Mucosa of gallbladder (tissue), 1 donor: ENCODE measurements at regions not wholly inside any gene's neighbourhood (a gene's known extent, or its start where the extent isn't known, plus 50 kb on each side); places are given as distances from the start of the nearest gene placed in this dataset.
"Not testable (repeated sequence)": the region's sequence is repeated elsewhere in the genome, so short reads cannot be mapped to it uniquely, and the experiment has no call there.

Experiments used
- DNase-seq: peaks from one replicate; pipeline ENCODE4 v3.0.0-alpha.2; 2020; ENCODE audit warnings: low spot score
- donor health status: DM: no; HTN: no; CAD: no.

DNA sequence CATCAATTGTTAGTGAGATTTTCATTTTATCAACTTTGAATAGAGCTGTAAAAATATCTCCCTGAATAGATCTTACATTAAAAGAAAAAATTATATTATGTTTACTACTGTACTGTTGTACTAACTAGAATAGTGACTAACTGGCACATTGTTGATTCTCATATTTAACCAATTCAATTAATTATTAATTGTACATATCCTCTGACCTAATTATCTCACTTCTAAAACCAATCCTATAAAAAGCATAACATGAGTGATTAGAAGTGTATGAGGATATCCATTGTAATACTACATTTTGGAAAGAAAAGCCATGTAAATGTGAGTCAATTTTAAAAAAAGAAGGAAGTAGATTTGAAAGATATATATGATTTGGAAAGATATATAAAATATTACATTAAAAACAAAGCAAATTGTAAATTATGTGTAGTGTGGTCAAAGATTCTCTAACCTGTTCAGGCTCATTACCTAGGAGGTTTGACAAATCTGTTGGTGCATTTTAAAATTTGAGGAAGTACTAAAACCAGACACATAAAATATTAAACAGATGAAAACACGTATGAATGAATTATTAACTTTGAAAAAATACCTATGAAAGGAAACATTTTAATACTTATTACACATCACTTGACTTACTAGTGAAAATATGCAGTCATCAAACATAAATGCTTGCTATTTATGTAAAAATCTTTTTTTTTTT, 829.8 kb upstream of the SLC10A2 start:
- DNase-seq, result no peak

DNA sequence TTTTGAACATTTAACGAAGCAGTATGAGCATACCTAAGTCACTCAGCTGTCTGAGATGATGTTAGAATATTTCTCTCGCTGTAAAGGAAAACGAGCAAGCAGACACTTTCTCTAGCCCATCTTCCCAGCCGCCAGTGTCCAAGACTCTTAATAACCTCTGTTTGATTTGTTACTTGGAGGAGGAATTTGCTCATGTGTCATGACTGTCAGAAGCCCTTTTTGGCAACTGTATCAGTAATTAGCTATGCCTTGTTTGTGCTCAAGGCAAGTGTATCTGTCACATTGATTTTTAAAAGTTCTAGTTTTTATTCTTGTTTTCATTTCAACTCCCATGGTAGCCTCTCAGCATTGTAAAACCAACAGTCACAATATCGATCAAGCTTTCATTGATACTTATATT, 828.4 kb upstream of the SLC10A2 start:
- DNase-seq, result no peak

DNA sequence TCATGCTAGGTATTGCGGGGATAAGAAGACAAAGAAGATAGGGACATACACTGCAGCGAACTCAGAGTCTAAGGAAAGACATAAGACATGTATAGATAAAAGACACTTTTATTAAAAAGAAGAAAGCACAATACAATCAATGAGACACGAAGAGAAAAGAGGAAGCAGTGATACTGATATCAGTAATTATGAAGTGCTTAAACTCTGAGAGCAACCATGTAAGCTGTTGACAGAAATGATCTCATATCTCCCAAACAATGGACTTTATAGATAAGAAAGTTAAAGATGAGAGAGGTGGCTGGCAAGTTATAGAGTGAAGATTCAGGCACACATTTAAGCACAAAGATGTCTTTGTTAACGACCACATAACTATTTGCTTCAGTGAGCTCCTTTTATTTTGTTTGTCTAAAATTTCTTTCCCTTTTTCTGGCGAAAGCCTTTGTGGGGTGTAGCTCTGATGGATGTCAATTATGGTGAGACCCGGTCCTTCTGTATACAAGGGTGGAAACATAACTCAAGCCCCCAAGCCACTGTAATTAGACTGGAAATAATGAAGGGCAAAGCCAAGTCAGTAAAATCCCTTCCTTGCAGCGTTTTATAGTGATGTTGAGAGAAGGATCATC, 818.0 kb upstream of the SLC10A2 start:
- DNase-seq, result no peak

DNA sequence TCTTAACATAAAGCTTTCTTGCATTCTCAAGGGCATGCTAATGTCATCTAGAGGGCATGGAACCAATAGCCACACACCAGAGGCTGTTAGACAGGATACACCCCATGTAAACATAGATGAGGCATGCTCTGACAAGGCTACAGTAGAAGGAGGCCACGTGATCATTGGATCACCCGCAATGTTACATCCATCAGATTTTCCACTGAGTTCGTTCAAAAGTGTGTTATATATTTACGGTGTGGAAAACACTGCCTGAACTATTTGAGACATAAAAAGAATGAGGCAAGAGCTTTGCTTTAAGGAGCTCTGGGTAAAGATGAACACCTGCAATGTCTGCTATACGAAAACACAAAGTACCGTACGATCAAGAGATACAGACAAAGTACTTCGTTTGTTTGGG, 817.5 kb upstream of the SLC10A2 start:
- DNase-seq, result no peak

DNA sequence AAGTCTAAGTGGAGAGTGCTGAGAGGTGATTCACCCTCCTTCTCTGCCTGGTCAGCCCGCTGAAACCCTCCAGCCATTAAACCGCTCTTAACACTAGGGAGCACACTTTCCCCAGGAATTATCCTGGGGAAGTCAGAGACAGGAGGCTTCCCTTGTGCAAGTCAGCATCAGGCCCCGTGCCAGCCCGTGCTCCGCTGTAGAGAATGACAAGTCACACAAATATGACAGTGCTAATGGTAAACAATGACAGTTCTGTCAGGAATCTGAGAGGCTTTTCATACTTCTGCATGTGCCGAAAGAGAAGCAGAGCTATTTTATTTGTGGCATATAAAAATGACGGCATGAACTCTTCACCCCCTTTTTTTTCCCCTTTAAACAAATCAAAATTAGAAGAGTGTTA, 816.9 kb upstream of the SLC10A2 start:
- peak; percentile 91 for DNase-seq

DNA sequence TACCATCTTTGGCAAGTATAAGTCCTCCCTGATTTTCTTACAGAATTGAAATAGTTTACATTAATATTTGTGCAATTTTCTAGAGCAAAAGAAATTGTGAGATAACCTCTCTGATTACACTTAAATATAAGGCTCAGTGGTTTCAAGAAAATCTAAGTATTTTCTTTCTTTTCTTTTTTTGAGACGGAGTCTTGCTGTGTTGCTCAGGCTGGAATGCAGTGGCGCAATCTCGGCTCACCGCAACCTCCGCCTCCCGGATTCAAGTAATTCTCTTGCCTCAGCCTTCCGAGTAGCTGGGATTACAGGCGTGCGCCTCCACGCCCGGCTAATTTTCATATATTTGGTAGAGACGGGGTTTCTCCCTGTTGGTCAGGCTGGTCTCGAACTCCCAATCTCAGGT, 813.9 kb upstream of the SLC10A2 start:
- DNase-seq, result not testable (repeated sequence)

DNA sequence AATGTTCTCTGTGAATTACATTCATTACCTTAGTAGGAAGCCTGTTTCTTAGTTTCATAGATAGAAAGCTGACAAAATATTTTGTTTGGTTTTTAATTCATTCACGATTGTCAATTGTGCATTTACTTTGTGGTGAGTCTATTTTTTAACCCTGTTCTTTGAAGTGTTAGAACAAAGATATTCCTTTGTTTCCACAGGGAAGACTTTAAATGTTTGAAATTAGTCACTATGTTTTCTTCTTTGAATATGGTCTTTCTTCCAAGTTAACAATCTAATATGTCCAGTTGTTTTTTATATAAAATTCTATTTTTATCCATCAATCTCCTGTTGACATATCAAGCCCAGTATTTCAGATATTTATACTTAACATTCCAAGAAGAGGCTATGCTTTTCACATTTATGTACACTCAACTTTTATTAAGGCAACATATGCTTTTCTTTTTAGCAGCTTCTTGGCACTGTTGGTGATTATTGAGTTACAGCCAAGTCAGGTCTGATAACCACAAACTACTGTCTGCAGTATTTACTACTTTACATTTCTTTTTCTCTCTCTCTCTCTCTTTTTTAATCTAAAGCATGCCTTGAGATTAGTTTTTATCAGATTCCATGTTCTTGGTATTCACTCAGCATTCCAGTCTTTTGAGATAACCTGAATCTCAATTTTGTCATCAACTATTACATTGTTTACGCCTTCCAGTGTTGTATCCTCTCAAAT, 812.8 kb upstream of the SLC10A2 start:
- DNase-seq, result no peak

DNA sequence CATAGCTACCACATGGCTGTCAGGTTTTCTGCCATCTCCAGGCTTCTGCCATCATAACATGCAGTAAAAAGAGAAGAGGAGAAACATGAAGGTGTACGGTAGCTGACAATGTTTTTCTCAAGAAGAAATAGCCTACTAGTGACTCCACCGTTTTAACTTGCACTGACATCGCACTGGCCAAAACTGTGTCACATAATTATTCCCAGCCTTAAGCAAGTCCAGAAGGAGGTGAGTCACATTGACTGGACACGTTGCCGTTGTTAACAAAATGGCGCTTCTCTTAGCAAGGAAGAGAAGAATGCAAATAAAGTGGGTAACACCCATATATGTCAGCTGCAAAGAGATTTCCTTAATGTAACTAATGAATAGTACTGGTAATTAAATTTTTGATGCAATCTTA, 810.4 kb upstream of the SLC10A2 start:
- no peak for DNase-seq

DNA sequence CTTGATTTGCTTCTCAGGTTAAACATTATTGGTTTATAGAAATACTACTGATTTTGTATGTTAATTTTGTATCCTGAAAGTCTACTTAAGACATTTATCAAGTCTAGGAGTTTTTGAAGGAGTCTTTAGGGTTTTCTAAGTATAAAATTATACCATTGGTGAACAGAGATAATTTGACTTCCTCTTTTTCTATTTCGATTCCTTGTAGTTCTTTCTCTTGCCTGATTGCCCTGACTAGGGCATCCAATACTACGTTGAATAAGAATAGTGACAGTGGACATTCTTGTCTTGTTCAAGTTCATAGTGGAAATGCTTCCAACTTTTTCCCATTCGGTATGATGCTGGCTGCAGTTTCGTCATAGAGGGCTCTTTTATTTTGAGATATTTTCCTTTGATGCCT, 807.5 kb upstream of the SLC10A2 start:
- DNase-seq, result no peak

DNA sequence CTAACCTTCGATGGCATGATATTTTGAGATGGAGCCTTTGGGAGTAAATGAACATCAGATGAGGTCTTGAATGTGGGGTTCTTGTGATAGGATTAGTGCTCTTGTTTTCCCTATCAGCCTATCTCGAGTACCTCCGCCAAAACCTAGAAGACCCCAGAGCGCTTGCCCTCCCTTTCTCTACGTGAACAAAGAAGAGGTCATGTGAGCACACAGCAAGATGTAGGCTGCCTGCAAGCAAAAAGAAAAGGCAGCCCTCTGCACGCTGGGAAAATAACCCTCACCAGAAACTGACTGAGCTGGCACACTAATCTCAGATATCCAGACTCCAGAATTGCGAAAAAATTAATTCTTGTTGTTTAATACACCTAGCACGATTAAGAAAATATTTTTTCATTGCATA, 799.8 kb upstream of the SLC10A2 start:
- DNase-seq, result no peak

DNA sequence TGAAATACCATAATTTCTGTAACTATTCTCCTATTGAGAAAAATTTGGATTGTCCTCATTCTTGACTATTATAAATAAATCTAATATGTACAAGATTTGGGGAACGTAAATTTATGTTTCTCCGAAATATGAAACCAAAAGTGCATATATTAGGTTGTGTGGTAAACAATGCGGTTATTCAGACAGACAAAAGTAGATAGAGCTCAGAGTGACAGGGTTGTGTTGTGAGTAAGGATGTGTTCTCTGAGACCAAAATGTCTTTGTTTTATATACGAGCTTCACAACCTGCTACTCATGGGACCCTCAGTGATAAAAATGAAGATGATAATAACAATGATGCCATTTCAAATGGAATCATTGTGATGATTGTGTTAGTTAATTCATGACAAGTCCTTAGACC, 796.3 kb upstream of the SLC10A2 start:
- DNase-seq, result no peak

DNA sequence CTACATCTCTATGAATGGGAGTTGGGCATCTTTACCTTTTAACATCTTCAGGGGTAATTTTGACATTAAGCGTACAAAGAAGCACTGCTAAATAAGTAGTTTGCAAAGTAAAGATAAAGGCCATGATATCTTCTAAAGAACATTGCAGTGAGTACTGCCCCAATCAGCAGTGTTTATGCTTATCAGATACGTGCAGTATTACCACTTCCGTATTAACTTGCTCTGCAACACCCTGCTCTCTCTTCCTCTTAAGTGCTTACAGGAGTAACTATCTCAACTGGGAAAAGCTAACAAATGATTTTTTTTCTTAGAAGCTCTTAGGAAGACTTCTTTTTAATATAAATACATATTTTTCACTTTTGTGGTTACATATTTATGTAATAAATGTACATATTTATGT, 793.7 kb upstream of the SLC10A2 start:
- DNase-seq, result no peak

DNA sequence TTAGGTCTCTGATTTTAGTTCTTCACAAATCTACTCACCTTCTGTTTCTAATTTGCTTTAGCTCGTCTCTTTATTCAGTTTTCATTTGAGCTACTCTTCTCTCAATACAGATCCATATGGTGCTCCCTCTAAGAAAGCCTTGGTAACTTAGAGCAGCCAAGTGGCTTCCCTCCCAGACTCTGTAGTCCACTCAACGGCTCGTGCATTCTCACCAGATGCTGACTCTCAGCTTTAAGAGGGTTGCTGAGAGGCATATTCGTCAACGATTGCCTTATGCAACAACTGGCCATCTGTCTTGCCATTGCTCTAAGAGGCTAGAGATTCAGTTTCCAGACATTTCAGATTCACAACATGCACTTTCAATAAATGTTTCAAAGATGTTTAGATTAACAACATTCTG, 785.8 kb upstream of the SLC10A2 start:
- DNase-seq, result no peak

DNA sequence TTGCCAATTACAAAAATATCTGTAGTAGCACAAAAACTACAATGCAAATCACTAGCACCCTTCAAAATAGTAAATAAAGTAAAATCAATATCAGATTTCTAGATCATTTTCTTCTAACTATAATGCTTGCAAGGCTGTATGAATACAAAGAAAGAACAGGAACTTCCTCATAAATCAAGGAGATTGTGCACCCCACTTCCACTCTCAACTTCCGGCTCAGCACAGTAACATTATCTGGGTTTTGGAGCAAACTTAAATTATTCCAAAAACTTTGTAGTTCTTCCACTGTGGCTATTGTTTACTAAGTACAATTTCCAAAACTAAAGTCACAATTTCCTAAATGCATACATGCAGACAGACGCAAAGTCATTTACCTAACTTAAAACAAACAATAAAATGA, 778.3 kb upstream of the SLC10A2 start:
- no peak for DNase-seq

DNA sequence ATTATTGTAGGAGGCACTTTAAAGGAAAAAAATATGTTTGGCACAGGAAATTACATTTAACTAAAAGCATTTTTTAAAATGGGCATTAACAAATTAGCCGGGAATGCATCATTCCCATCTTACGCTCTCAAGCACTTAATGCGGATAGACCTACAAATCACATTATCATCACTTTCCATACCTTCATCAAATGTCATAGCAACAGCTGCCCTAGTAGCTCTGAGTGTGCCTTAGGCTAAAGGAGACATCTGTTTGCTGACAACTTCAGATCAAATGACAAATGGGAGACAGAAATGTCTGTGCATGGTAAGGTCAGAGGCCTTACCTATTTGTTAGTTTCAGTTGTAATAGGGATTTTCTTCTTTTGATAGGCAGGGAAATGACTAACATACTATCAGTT, 773.2 kb upstream of the SLC10A2 start:
- DNase-seq, result no peak

DNA sequence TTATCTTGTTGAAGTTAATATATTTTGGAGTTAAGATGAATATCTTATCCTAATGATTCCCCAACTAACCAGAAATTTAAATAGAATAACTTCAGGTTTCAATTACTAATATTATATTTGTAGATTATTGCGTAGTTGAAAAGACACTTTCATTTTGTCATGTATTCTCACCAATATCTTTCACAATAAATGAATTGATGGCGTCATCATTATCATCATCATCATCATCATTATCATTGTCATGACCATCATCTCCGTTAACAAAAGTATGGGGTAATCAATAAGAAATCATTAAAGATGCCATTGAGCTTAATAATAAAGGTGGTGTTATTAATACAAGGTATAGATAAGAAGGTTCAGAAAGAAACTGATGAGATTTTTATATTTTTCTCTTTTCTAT, 768.8 kb upstream of the SLC10A2 start:
- no peak for DNase-seq

DNA sequence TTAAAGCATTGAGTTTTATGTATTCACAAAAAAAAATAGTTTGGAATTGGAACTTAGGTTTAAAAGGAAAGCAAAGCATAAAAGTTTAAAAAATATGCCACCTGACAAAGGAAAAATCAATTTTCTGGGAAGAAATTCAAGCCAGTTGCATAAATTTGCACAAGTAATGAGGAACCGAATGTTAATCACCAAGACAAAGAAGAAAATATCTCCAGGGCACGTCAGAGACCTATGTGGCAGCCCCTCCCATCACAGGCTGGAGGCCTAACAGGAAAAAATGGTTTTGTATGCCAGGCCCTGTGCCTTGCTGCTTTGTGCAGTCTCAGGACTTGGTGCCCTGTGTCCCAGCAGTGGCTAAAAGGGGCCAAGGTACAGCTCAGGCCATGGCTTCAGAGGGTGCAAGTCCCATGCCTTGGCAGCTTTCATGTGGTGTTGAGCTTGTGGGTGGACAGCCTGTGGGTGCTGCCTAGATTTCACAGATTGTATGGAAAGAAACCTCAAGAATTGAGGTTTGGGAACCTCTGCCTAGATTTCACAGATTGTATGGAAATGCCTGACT, 767.2 kb upstream of the SLC10A2 start:
- DNase-seq, result no peak

DNA sequence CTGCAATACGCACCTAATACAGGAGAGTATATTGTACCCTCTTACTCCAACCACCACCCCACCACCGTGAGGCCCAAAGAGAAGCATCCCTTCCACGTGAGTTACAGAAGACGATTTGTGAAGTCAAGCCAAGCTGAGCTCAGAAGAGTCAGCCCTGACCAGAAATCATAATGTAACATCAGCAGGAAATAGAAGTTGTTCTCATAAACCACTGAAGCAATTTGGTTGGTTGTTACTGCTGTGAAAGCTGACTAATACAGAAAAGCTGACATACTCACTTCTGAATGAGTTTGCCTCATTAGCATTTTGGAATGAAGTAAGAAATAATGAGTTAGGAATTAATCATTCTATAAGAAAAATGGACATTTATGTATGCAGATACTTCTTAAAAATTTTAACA, 749.4 kb upstream of the SLC10A2 start:
- no peak for DNase-seq

DNA sequence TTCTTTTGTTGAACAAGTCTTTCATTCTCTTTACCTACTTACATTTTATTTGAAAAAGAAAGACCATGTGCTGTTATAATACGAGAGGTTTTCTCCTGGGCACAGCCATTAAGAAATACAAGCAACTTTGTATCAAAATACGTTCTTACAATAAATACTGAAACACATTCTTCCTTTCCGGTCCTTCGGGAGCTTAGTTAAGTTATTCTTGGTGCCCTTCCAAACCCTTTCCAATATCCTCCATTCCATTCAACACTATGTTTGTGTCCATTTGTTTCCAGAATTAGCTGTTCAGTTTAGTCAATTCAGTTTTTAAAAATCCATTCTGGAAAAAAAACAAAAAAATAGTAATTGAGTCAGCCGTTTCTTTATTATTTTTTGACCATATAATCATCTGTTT, 746.8 kb upstream of the SLC10A2 start:
- no peak for DNase-seq

DNA sequence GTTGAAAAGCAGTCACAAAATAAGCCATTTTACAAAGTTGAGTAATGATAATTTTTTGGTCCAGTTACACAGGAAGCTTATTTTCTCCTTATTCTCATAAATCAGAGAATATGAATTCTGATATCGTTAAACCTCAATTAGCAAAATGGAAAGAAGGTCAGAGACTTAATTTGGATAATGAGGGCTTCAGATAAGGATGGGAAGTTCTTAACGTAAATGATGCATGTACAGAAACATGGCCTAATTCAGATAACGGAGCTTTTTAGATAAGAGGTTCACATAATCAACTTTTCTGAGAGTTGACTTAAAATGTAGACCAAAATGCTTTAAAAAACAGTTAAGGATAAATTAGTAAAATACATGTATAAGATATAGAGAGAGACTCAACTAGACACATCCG, 746.3 kb upstream of the SLC10A2 start:
- DNase-seq, result no peak

DNA sequence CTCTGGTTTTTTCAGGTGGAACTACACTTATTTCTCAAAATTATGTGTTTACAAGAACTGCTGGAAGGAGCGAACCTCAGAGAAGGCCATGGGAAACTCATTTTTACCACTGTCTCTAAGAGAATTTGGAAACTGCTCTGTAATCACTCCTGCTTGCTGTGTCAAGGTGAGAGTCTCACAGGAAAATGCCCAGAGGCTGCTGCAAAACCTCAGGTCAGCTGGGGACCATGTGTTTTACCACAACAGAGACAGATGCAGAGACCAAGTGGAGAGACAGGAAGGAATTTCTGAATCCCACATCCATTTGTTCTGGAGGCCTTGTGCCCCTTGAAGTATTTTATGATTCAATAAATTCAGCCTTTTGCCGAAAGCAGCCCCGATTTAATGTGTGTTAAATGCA, 743.8 kb upstream of the SLC10A2 start:
- DNase-seq, result no peak

DNA sequence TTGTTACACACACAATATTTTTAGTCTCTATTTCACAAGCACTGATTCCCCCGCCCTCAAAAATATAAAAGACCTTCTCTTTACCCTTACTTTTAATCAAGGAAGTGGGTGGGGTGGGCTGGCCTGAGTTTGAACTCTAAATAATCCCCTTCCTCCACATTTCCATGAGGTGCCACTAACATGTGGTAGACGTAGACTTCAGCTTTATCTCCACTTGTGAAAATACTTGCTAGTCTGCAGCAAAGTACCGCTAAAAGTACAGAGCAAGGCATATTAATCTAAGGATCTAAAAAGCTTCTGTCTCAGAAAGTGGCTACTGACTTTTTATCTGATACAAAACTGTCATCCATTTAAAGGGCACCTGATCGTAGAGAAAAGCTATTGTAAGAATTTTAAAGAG, 739.6 kb upstream of the SLC10A2 start:
- no peak for DNase-seq

DNA sequence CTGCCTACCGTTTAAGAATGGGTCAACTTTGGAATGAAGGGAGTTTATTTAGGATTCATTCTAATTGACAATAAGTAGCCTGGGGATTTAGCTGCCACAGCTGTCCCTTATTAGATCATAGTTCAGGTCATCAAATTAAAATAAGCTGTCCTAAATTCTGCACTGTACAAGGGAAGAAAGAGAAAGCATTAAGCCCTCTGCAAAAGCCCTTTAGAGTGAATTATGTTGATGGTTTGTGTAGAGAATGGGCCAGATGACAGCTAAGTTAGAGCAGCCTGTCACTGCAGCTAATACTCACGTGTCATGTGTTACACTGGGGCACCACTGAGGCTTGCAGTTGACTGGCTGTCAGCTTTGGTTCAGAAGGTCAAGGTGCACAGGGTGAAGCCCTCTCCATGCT, 737.1 kb upstream of the SLC10A2 start:
- DNase-seq, result no peak
